Kidney (tissue), 13 donors: ENCODE measurements at regions not wholly inside any gene's neighbourhood (a gene's known extent, or its start where the extent isn't known, plus 50 kb on each side); places are given as distances from the start of the nearest gene placed in this dataset.

Experiments used
- DNase-seq, 5 donors: peaks; one replicate each; pipeline ENCODE4 v3.0.0-alpha.2; 2013 to 2020
- FAIRE-seq: peaks from 2 replicates; lab custom pipeline; 2012; peaks lifted over from hg19 to GRCh38; lab: Jason Lieb, UNC
- H3K27ac ChIP-seq, 2 donors: one replicate each; pipeline ENCODE4 v1.7.0; 2013; ENCODE audit warnings: low read depth in 2 of 2, low read length in 2 of 2, inconsistent platforms in 1 of 2
- H3K27me3 ChIP-seq: one replicate; pipeline ENCODE4 v1.7.1; 2013; ENCODE audit warnings: low read length, inconsistent platforms; ENCODE audit not compliant: control insufficient read depth, insufficient read depth
- H3K36me3 ChIP-seq, 3 donors: one replicate each; pipeline versions ENCODE4 v1.7.0 to v1.7.1; 2013; ENCODE audit warnings: low read length in 3 of 3, control low read depth in 1 of 3, inconsistent platforms in 1 of 3; ENCODE audit not compliant: insufficient read depth in 3 of 3, control insufficient read depth in 2 of 3
- H3K4me1 ChIP-seq, 3 donors: one replicate each; pipeline versions ENCODE4 v1.7.0 to v1.7.1; 2013; ENCODE audit warnings: low read length in 3 of 3, inconsistent platforms in 1 of 3, low read depth in 1 of 3; ENCODE audit not compliant: control insufficient read depth in 2 of 3, insufficient read depth in 2 of 3
- H3K4me3 ChIP-seq, 3 donors: one replicate each; pipeline versions ENCODE4 v1.7.0 to v1.8.1; 2013; ENCODE audit warnings: low read length in 3 of 3, control low read depth in 1 of 3, inconsistent platforms in 1 of 3
- H3K9ac ChIP-seq, 3 donors: one replicate each; pipeline versions ENCODE4 v1.7.0 to v1.7.1; 2013; ENCODE audit warnings: low read length in 3 of 3, control low read depth in 1 of 3, inconsistent platforms in 1 of 3
- H3K9me3 ChIP-seq, 3 donors: one replicate each; pipeline versions ENCODE4 v1.7.0 to v1.7.1; 2013; ENCODE audit warnings: low read length in 3 of 3, control low read depth in 1 of 3, inconsistent platforms in 1 of 3; ENCODE audit not compliant: control insufficient read depth in 2 of 3, insufficient read depth in 1 of 3
- CTCF ChIP-seq: IDR thresholded peaks from 3 replicates; pipeline ENCODE4 v1.5.1; 2012; ENCODE audit warnings: mild to moderate bottlenecking, moderate library complexity, borderline replicate concordance; ENCODE audit not compliant: insufficient read depth; ENCODE audit errors: extremely low read depth
- intact Hi-C: fragments of 100-400 bp; cut with DNase I; formaldehyde crosslinking; loops from one replicate; pipeline ENCODE4 v1.11.1; 2022
- donor health status: control.
- donor health status: control.
- donor health status: control.
- donor health status: control.
- donor health status: control.
- donor health status: DM: yes; HTN: yes; CAD: no.
- donor health status: Normal renal cell carcinoma (clear cell type).

GRCh38 chr2:12434630-12435098 is 282.1 kb upstream of the TRIB2 start:
- Histone ChIP-seq H3K36me3 (no peaks in the 10 kb centered on the region), H3K27me3 (no peaks in the 10 kb centered on the region), H3K4me3 (no peak overlapping the region), H3K27ac (no peak overlapping the region), H3K9ac (no peak overlapping the region), H3K9me3 (no peaks in the 10 kb centered on the region), H3K4me1 (peaks cover 0 to 2% (median 0%) of the 10 kb centered on the region in 3 donors)
- no peak for TF ChIP-seq CTCF
- FAIRE-seq, result no peak
- intact Hi-C loops, result no loop called here
- DNase-seq, result no peak

- intact Hi-C loops, result no loop called here
- TF ChIP-seq CTCF, result no peak
- Histone ChIP-seq H3K4me1 (peaks cover 0 to 2% (median 0%) of the 10 kb centered on the region in 3 donors), H3K27me3 (no peaks in the 10 kb centered on the region), H3K27ac (no peak overlapping the region), H3K9ac (no peak overlapping the region), H3K9me3 (no peaks in the 10 kb centered on the region), H3K4me3 (no peak overlapping the region), H3K36me3 (no peaks in the 10 kb centered on the region)
- FAIRE-seq (no peak), DNase-seq (no peak)
Measured at GRCh38 chr2:12435430-12436222, 281.1 kb upstream of the TRIB2 start.

GRCh38 chr2:12436483-12436882 is 280.3 kb upstream of the TRIB2 start:
- intact Hi-C loops, result no loop called here
- no peaks in the 10 kb centered on the region for H3K27me3 ChIP-seq
- no peaks in the 10 kb centered on the region for H3K36me3 ChIP-seq
- no peak overlapping the region for H3K4me3 ChIP-seq
- no peak overlapping the region for H3K9ac ChIP-seq
- no peaks in the 10 kb centered on the region for H3K4me1 ChIP-seq
- no peak for TF ChIP-seq CTCF
- FAIRE-seq (no peak), DNase-seq (no peak)
- no peak overlapping the region for H3K27ac ChIP-seq
- H3K9me3 ChIP-seq, result no peaks in the 10 kb centered on the region
